HG03439 (cell line): ENCODE measurements at regions not wholly inside any gene's neighbourhood (a gene's known extent, or its start where the extent isn't known, plus 50 kb on each side); places are given as distances from the start of the nearest gene placed in this dataset.

ENCODE experiments used
- ATAC-seq: cut with Tn5 transposase; IDR thresholded peaks from one replicate; pipeline ENCODE4 v1.9.1; 2021; ENCODE audit warnings: mild to moderate bottlenecking, moderate library complexity; ENCODE audit not compliant: unreplicated experiment

DNA sequence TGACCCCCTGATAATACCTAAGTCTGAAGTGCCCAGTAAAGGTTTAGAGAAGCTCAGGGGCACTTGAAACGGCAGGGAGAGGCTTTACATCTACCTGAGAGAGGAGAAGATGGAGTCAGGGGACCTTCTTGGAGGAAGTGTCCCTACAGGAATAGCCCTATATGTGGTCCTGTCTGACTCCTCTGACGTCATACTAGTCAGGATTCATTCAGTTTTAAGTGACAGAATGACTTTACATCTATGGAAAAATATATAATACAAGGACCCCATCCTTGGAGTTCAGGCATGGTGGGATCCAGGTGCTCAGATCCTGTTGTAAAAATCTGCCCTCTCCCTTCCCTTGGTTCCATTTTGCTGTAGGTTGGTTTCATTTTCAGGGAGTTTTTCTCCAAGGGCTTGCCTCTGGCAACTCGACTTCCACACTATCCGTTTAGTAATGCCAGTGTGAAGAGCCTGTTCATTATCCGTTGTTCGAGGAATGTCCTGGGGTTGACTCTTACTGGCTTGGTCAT is 205.6 kb downstream of the IRF8 start:
- ATAC-seq = no peak

- no peak for ATAC-seq
Observed at GRCh38 chr16:86107215-86107825, 208.4 kb downstream of the IRF8 start.

DNA sequence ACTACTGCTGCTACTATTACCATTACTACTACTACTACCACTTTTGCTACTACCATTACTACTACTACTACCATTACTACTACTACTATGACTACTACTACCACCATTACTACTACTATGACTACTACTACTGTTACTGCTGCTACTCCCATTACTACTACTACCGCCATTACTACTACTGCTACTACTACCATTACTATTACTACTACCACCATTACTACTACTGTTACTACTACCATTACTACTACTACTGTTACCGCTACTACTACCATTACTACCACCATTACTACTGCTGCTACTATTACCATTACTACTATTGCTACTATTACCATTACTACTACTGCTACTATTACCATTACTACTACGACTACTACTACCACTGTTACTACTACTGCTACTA is 209.1 kb downstream of the IRF8 start:
- no peak for ATAC-seq

- ATAC-seq = no peak
Observed at GRCh38 chr16:86110134-86110533, 211.2 kb downstream of the IRF8 start.

DNA sequence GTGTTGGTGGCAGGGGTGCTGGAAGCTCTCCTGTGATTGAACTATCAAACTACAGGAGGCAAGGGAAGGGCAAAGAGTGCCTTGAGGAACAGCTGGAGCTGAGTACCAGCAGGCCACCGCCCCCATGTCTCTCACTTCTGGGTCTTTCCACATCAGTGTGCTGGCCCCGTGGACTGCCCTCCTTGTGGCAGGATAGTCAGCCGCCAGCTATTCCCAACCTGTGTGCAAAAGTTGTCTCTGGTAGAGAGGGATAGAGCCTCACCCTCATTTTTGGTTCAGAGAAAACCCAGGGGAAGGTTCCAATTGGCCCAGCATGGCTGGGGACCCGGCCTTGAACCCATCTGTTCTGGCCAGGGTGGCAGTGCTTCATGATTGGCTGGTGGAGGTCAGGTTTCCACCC is 211.8 kb downstream of the IRF8 start:
- ATAC-seq = no peak

- ATAC-seq = no peak
Observed at GRCh38 chr16:86112178-86112577, 213.2 kb downstream of the IRF8 start.

GRCh38 chr16:86117235-86117634 is 218.3 kb downstream of the IRF8 start:
- ATAC-seq = no peak

GRCh38 chr16:86117756-86118155 is 218.8 kb downstream of the IRF8 start:
- no peak for ATAC-seq

DNA sequence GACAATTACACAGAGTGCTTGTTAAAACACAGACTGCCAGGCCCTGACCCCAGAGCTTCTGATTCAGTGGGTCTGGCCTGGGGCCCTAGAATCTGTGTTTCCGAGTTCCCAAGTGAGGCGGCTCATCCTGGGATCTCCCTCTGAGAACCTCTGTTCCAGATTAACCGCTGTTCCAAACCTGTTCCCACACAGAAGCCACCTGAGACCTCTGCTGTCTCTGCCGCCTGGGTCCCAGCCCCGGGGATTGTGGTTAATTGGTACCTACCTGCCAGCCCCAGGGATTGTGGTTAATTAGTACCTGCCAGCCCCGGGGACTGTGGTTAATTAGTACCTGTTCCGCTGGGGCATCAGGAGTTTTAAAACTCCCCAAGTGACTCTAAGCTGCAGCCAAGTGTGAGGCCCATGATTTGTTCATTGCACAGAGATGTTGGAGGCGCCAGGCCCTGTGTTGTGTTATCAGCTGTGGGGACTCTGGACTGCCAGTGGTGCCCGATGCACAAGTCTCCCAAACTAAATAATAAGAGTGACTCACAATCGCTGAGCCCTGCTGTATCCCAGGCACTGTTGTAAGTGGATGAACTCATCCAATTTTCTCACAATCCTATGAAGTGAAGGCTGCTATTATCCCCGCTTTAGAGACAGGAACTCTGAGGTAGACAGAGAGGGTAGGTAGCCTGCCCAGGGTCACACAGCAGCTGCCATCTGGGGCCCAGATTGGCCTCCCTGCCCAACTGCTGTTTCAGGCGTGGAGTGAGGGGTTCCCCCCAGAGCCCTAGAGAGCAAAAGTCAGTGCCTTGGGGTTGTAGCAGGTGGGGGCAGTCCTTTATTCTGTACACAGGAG is 219.7 kb downstream of the IRF8 start:
- ATAC-seq = no peak

GRCh38 chr16:86120201-86121192 is 221.5 kb downstream of the IRF8 start:
- no peak for ATAC-seq

DNA sequence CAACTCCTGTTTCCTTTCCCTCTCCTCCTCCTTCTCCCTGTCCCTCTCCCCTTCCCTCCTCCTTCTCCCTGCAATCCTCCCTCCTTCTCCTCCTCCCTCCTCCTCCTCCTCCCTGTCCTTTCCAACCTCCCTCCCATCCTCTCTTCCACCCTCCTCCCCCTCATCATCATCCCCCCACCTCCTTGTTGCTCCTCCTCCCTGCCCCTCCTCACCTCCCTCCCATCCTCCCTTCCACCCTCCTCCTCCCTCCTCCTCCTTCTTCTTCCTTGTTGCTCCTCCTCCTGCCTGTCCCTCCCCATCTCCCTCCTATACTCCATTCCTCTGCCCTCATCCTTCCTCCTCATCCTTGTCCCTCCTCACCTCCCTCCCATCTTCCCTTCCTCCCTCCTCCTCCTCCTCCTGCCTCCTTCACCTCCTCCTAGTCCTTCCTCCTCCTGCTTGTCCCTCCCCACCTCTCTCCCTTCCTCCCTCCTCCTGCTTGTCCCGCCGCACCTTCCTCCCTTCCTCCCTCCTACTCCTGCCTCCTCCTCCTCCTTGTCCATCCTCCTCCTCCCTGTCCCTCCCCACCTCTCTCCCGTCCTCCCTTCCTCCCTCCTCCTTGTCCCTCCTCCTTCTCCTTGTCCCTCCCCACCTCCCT is 222.5 kb downstream of the IRF8 start:
- ATAC-seq = no peak

DNA sequence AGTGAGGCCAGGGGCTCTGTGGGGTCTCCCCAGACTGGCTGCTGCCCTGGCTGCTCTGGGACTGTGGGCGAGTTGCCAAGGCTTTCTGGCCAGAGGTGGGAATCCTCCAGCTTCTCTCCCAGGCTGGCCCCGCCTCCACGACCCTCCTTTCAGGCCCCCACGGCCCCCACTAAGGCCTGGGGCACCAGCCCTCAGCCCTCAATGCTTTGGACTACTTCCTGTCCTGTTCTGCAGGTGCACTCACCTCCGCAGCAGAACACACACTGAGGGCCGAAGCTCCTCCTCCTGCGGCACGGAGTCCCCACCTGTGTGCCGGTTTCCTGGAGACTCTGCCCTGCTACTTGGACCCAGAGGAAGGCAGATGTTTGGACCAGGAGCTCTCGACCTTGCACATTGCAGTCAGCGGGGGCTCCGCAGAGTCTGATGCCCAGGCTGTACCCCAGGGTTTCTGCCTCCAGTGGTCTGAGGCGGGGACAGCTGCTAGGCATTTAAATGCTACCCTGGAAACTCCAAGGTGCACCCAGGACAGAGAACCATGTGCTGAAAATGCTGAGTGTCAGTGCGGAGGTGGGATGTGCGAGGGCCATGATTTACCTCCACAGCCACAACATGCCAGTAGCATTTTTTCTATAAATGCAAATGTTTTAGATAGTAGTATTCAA is 223.8 kb downstream of the IRF8 start:
- ATAC-seq = no peak

DNA sequence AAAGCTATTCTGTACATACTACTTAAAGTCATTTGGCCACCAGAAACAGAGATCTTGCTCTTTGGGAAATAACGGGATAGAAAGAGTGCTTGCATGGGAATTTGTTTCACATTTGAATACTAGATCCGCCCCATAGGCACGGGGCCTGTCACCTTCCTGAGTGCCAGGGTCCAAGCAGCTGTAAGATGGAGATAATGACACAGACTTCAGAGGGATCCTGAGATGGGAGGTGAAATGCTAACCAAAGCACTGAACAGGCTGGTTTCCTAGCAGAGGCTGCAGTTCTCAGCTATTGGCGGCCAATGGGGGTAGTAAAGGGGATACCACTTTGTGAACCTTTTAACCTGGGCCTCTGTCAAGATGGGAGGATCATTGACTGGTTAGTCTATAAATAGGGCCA is 225.4 kb downstream of the IRF8 start:
- ATAC-seq = no peak

DNA sequence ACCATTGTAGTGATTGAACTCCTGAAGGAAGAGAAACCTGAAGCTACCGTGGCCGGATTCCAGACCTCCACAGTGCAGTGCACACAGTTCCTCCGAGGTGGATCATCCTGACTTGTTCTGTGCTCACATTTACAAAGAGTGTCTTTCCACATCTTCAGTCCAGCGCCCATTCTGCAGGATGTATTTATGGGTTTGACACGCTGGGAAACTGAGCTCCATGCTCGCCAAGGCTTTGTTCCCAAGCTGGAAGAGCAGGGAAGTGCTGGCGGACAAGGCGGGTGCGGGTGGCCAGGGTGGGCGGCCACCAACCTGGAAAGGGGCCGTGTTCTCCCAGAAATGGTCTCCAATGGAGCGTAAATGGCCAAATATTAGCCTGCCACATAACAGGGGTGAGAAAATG is 227.9 kb downstream of the IRF8 start:
- ATAC-seq = no peak

- no peak for ATAC-seq
Observed at GRCh38 chr16:86127366-86127765, 228.4 kb downstream of the IRF8 start.

DNA sequence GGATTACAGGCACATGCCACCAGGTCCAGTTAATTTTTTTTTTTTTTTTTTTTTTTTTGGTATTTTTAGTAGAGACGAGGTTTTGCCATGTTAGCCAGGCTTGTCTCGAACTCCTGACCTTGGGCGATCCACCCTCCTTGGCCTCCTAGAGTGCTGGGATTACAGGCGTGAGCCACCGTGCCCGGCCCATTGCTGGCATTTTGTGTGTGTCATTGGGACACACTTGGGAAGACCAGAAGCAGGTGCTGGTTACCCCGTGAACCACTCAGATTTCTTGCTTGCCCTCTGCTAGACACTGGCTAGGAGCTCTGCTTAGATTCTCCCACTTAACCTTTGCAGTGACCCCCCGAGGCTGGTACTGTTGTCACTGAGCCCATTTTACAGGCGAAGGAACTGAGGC is 229.3 kb downstream of the IRF8 start:
- no peak for ATAC-seq

- ATAC-seq = no peak
Observed at GRCh38 chr16:86129541-86129940, 230.6 kb downstream of the IRF8 start.

- ATAC-seq = no peak
Observed at GRCh38 chr16:86133377-86133776, 234.4 kb downstream of the IRF8 start.

DNA sequence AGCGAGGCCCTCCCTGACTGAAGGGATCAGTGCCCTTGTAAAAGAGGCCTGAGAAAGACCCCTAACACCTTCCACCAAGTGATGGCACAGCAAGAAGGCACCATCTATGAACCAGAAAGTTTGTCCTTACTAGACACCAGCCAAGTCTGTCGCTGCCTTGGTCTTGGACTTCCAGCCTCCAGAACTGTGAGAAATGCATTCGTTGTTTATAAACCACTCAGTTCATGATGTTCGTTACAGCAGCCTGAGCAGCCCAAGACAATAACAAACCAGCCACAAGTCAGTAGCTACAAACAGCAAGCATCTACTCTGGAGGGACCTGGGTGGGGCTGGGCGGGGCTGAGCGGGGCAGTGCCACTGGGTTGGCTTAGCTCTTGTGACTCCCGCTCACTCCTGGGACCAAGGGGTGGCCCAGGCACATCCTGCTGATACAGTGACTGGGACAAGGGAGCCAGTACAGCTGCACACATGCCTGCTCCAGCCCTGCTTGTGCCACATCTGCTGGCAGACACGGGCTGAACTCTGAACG is 234.9 kb downstream of the IRF8 start:
- ATAC-seq = no peak
